GM13976 (cell line): ENCODE measurements at regions not wholly inside any gene's neighbourhood (a gene's known extent, or its start where the extent isn't known, plus 50 kb on each side); places are given as distances from the start of the nearest gene placed in this dataset.

Experiments used
- DNase-seq: peaks from one replicate; pipeline ENCODE4 v3.0.0; 2012; ENCODE audit warnings: low spot score
- in situ Hi-C: fragments of 300-500 bp; cut with MboI; formaldehyde crosslinking; loops from one replicate; pipeline ENCODE4 v1.12.0; 2022; ENCODE audit warnings: low sequenced_read_pairs, mixed read lengths, inconsistent platforms; ENCODE audit not compliant: unreplicated experiment
- TF ChIP-seq, protein P1 (sequence below): IDR thresholded peaks from 2 replicates; pipeline ENCODE4 v1.5.1; 2012; ENCODE audit warnings: borderline replicate concordance, mild to moderate bottlenecking; ENCODE audit not compliant: insufficient read depth; ENCODE audit errors: extremely low read depth, missing control alignments, control extremely low read depth

DNA sequence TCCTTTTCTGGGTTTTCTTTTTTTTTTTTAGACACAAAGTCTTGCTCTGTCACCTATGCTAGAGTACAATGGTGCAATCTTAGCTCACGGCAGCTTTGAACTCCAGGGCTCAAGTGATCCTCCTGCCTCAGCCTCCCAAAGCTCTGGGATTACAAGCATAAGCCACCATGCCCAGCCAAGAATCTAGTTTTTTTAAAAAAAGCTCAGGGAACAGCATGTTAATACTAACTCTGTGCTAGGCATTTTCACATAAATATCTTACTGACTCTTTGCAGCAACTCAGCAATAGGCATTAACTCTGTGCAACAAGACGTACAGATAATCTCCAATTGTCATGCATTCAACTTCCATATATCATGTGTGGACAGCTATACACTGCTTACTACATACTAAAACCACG is 97.4 kb downstream of the LLPH start:
- in situ Hi-C loops = no loop called here
- TF ChIP-seq, protein P1, sequence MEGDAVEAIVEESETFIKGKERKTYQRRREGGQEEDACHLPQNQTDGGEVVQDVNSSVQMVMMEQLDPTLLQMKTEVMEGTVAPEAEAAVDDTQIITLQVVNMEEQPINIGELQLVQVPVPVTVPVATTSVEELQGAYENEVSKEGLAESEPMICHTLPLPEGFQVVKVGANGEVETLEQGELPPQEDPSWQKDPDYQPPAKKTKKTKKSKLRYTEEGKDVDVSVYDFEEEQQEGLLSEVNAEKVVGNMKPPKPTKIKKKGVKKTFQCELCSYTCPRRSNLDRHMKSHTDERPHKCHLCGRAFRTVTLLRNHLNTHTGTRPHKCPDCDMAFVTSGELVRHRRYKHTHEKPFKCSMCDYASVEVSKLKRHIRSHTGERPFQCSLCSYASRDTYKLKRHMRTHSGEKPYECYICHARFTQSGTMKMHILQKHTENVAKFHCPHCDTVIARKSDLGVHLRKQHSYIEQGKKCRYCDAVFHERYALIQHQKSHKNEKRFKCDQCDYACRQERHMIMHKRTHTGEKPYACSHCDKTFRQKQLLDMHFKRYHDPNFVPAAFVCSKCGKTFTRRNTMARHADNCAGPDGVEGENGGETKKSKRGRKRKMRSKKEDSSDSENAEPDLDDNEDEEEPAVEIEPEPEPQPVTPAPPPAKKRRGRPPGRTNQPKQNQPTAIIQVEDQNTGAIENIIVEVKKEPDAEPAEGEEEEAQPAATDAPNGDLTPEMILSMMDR = no peak
- DNase-seq = no peak

DNA sequence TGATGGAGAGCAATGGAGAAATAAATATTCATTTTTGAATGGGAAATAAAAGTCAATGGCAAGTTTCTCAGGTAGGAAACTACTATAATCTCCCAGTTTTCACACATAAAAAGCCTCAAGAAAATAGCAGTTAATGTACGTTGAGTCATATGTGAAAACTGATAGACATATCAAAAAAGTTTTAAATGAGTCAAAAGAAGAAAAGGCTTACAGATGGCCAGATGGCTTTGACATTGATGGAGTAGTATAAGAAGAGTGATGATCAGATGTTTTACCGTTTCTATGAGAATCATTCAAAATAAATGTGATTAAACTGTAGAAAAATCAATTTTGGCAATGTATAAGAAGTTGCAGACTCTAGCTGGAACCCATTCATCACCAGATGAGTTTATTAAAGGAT is 97.8 kb downstream of the LLPH start:
- no peak for DNase-seq
- in situ Hi-C loops = no loop called here

DNA sequence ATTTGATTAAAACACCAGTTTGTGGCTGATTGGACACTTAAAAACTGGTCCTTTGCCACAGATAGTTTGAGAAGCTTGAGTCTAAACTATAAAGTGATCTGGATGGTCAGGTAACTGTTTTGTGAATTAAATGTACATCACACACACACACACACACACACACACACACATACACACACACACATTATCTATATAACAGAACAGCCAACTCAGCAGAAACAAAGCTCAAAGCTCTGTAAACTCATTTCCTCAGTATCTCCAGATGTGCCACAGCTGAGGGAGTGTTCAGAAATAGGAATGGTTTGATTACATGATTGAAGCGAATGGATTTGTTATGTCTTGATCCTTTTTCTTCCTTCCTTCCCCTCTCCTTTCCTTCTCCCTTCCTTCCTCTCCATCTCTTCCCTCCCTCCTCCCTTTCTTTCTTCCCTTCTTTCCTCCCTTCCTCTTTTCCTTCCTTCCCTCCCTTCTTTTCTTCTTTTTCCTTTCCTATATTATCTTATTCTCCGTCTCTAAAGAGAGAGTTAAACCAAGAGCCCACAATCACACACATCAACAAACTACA is 100.3 kb downstream of the LLPH start:
- no peak for DNase-seq
- TF ChIP-seq, protein P1 = no peak
- in situ Hi-C loops = no loop called here

More for the DNA sequence above, 97.8 kb downstream of the LLPH start:
- TF ChIP-seq, protein P1 = no peak

DNA sequence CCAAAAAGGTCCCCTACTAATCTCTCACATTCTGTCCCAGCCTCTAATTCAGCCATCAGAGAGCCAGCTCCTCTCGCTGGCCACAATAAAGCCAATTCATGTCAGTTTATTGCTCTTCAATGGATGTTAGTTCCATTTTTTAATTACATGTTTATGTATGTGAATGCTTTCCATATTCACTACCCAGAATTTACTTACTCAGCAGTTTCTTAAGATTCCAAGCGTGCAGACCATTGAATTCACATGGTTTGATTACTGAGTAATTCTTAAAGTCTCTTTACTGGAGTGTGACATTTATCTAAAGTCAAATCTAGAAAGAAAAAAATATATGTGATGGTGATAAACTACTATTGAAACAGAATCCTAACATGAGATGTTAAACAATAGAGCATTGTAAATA is 102.2 kb downstream of the LLPH start:
- in situ Hi-C loops = no loop called here
- TF ChIP-seq, protein P1 = no peak
- DNase-seq = no peak

DNA sequence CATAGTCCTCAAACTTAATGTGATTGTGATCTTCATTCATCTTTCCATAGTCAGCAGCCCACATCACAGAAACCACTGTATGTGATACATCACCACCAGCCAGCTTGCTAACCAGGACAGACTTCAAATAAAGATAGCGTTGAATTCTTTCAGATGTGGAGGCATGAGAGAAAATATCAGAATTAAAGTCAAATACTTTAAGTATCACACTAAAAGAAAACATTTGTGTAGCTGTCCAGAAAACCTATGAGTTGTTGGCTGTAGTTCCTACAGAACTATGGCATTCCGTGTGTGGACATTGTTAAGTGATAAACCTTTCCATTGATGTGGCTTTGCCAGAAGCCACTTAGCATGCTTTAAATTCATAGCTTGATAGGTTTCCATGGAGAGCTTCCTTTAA is 105.1 kb downstream of the LLPH start:
- DNase-seq = no peak
- TF ChIP-seq, protein P1 = no peak
- in situ Hi-C loops = no loop called here

DNA sequence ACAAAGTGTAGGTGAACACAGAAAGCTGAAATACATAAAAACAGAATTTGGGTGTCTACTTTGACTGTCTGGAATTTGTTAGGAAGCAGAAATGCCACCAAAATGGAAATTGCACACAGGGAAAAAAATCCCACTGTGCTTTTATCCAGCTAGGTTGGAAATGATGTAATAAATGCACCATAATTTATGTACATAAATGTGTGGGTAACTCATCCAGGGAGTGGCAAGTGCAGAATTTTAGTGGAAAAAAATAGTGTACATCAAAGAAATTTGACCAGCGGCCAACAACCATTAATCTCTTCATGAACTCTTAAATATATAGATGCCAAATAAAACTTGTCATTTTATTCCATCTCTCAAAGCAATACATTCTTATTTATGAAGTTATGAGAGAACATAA is 105.6 kb downstream of the LLPH start:
- in situ Hi-C loops = no loop called here
- TF ChIP-seq, protein P1 = no peak
- no peak for DNase-seq
